Inflammatory macrophage treated with lipopolysaccharide for 4 hours (primary cell): ENCODE measurements at regions not wholly inside any gene's neighbourhood (a gene's known extent, or its start where the extent isn't known, plus 50 kb on each side); places are given as distances from the start of the nearest gene placed in this dataset.

Experiments
- DNase-seq: peaks from one replicate; pipeline ENCODE4 v3.0.0-alpha.2; 2020

GRCh38 chrY:21175505-21175904, 335.6 kb upstream of the RBMY1B start:
- DNase-seq: no peak

- DNase-seq: peak; percentile 66
Measured at GRCh38 chrY:21177306-21177800, 333.8 kb upstream of the RBMY1B start.

GRCh38 chrY:21178281-21178680, 332.9 kb upstream of the RBMY1B start:
- DNase-seq: no peak

- no peak for DNase-seq
Measured at GRCh38 chrY:21180921-21181320, 330.2 kb upstream of the RBMY1B start.

GRCh38 chrY:21184271-21184670, 326.9 kb upstream of the RBMY1B start:
- DNase-seq: no peak

GRCh38 chrY:21185419-21186105, 325.6 kb upstream of the RBMY1B start:
- no peak for DNase-seq

GRCh38 chrY:21192694-21193093, 318.4 kb upstream of the RBMY1B start:
- DNase-seq: peak; percentile 83

- DNase-seq: no peak
Measured at GRCh38 chrY:21200246-21200645, 310.9 kb upstream of the RBMY1B start.

- DNase-seq: no peak
Measured at GRCh38 chrY:21227849-21228248, 283.3 kb upstream of the RBMY1B start.

GRCh38 chrY:21240221-21240620, 270.9 kb upstream of the RBMY1B start:
- peak; percentile 86 for DNase-seq

GRCh38 chrY:21240662-21241310, 270.4 kb upstream of the RBMY1B start:
- no peak for DNase-seq

- no peak for DNase-seq
Measured at GRCh38 chrY:21242793-21243192, 268.3 kb upstream of the RBMY1B start.

GRCh38 chrY:21246780-21247179, 264.4 kb upstream of the RBMY1B start:
- peak; percentile 18 for DNase-seq

GRCh38 chrY:21248591-21248990, 262.5 kb upstream of the RBMY1B start:
- DNase-seq: peak; percentile 10

- no peak for DNase-seq
Measured at GRCh38 chrY:21253455-21254248, 257.5 kb upstream of the RBMY1B start.

- DNase-seq: no peak
Measured at GRCh38 chrY:21254476-21254875, 256.7 kb upstream of the RBMY1B start.

GRCh38 chrY:21256820-21257219, 254.3 kb upstream of the RBMY1B start:
- DNase-seq: peak; percentile 48

- no peak for DNase-seq
Measured at GRCh38 chrY:21259707-21260106, 251.4 kb upstream of the RBMY1B start.

GRCh38 chrY:21260325-21260724, 250.8 kb upstream of the RBMY1B start:
- DNase-seq: peak; percentile 24

- no peak for DNase-seq
Measured at GRCh38 chrY:21261158-21261557, 250.0 kb upstream of the RBMY1B start.

- DNase-seq: no peak
Measured at GRCh38 chrY:21266751-21267150, 244.4 kb upstream of the RBMY1B start.

- no peak for DNase-seq
Measured at GRCh38 chrY:21267164-21267563, 244.0 kb upstream of the RBMY1B start.

- DNase-seq: no peak
Measured at GRCh38 chrY:21287769-21288168, 223.4 kb upstream of the RBMY1B start.

- no peak for DNase-seq
Measured at GRCh38 chrY:21288908-21289307, 222.2 kb upstream of the RBMY1B start.
